GM21723 (cell line): ENCODE measurements at regions not wholly inside any gene's neighbourhood (a gene's known extent, or its start where the extent isn't known, plus 50 kb on each side); places are given as distances from the start of the nearest gene placed in this dataset.

Experiments
- ATAC-seq: cut with Tn5 transposase; IDR thresholded peaks from one replicate; pipeline ENCODE4 v1.9.1; 2021; ENCODE audit warnings: mild to moderate bottlenecking, moderate library complexity; ENCODE audit not compliant: unreplicated experiment

DNA sequence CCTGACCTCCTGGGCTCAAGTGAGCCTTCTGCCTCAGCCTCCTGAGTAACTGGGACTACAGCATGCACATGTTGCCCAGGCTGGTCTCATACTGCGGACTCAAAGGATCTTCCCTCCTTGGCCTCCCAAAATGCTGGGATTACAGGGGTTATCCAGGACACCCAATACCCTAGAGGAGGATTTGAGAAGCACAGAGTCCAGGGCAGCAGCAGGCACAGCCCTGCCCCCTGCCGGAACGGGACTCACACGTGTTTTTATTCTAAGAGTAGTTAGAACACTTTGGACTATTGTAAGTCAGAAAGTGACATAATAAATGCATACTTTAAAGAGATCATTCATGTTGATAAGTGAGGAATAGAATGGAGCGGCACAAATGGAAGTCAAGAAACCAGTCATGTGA, 80.2 kb downstream of the C6orf118 start:
- ATAC-seq, result no peak

GRCh38 chr6:165227644-165228329, 81.6 kb downstream of the C6orf118 start:
- ATAC-seq, result no peak

- ATAC-seq, result no peak
Measured at GRCh38 chr6:165223736-165224135, 85.7 kb downstream of the C6orf118 start.

DNA sequence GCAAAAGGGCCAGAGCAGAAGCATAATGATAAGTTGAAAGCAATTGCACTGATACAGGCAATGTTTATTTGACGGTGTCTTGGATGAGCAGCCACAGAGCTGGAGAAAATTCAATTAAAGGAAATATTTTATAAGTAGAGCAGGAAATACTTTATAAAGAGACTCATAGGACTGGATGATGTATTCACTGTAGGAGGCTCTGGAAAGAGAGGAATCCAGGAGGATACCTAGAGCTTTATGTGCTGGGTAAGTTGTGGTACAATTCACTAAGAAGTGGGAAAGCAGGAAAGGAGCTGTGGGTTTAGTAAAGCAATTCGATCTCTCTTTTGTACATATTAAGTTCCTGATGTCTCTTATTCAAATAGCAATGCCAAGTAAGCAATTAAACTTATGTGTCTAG, 86.3 kb downstream of the C6orf118 start:
- no peak for ATAC-seq

DNA sequence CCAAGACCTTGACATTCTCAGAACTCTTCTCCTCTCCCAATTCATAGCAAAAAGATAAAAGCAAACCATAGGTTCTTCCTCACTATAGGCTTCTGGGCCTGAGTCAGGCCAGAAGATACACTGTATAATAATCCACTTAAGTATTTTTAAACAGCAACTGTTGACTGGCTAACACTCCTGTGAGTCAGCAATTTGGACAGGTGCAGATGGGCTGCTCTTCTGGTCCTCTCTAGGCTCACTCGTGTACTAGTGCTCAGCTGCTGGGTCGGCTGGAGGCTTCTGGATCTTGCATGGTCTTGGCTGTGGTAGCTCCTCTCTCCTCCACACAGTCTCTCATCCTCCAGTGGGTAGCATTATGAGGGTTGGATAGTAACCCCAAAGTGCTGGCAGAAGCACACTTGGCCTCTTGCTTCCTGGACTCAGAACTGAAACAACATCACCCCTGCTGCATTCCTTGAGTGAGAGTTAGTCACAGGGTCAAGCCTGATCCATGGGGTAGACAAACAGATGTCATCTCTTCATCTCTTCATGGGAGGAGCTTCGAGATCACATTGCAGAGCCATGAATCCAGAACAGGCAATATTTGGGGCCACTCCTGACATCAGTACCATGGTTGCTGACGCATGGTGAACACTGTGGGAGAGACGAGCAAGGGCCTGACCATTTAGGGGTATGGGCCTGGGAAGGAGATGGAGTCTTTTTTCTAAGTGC, 86.9 kb downstream of the C6orf118 start:
- ATAC-seq, result no peak

GRCh38 chr6:165220045-165220444, 89.4 kb downstream of the C6orf118 start:
- ATAC-seq, result no peak

GRCh38 chr6:165219629-165220028, 89.8 kb downstream of the C6orf118 start:
- ATAC-seq, result no peak

GRCh38 chr6:165218829-165219228, 90.6 kb downstream of the C6orf118 start:
- no peak for ATAC-seq

DNA sequence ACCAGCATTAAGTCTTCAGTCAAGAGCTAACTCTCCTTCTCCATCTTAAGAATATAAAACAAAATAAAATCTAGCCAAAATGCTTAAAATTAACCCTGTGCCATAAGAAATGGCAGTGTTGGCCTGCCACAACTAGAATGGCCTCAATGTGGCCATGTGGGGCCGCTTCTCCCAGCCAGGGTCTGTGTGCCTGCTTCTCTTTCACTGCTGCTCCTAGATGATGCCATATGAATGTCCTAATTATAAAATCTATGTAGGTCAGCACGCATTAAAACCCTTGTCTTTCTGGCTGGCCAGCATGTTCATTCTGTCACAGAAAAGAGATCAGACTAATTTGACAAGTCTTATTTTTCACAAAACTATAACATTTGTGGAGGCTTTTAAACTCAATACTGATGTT, 102.6 kb downstream of the C6orf118 start:
- ATAC-seq, result no peak

- ATAC-seq, result no peak
Measured at GRCh38 chr6:165205632-165206031, 103.8 kb downstream of the C6orf118 start.

DNA sequence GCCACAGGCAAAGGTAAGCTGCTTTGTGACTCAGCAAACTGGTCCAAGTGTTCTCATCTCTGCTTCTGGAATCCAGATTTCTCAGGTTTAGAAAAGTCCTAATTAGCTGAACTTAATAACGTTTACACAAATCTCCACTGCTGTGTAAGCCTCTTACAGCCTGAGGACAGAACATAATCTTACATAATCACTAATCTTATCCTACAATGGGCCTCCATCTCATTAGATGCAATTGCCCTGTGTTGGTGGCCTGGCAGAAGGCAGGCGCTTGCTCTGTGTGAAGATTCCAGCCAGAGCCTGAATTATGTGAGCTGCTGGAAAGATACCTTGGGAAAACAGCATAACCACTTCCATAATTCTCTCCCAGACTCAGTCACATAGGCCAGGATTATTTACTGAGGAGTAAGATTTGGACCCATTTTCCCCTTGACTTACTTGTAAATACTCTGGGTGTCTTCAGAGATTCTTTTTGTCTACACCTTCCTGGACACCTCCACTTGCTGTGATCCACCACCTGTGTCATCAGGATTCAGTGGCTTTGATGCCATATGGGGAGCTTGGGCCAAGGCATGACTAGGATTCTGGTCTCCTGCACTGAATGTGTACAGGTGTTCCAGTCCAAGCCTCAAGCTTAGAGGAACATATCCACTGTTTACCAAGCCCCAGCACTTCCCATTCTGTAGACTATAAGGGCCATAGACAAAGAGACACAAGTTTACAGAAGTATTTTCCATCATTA, 104.4 kb downstream of the C6orf118 start:
- no peak for ATAC-seq

- no peak for ATAC-seq
Measured at GRCh38 chr6:165200178-165200577, 109.2 kb downstream of the C6orf118 start.

GRCh38 chr6:165191461-165191860, 117.9 kb downstream of the C6orf118 start:
- ATAC-seq, result no peak

GRCh38 chr6:165186441-165187205, 122.8 kb downstream of the C6orf118 start:
- ATAC-seq, result no peak

- no peak for ATAC-seq
Measured at GRCh38 chr6:165186041-165186440, 123.4 kb downstream of the C6orf118 start.

GRCh38 chr6:165184192-165184979, 125.0 kb downstream of the C6orf118 start:
- ATAC-seq, result no peak

- no peak for ATAC-seq
Measured at GRCh38 chr6:165183496-165184140, 125.8 kb downstream of the C6orf118 start.

DNA sequence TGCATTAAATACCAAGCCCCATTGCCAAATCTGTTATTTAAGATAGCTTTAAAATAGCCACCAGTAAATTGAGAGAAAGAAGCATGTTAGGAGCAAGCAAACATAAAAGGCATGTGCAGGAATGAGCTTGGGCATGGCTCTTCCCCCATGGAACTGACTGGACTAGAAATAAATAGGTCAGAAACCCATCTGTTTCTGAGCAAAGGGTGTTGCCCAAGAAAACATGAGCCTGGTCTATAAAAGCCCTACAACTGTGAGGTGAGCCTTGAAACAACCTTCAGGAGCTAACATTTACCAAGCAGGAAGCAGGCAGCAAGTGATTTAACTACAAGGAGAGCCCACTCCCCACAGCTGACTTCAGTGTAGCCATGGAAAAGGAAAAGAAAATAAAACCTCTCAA, 126.3 kb downstream of the C6orf118 start:
- no peak for ATAC-seq

DNA sequence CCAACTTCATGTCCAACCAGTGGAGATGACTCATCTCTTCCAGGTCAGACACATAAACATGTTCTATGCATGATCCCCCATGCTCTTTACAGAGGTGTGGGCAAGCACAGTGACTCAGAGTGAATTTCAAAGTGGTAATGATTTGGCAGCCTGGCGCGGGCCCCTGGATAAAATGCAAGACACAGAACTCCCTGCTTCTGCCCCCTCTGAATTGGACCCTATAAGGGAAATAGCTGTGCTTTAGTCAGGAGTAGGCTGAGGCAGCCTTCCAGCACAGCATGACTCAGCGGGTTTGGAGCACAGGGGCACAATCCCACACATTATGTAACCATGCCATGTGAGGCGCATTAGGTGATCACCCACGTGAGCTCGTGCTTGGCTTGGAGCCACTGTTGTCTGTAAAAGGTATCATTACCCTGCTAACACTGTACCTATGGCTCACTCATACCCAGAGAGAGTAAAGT, 127.4 kb downstream of the C6orf118 start:
- ATAC-seq, result no peak

DNA sequence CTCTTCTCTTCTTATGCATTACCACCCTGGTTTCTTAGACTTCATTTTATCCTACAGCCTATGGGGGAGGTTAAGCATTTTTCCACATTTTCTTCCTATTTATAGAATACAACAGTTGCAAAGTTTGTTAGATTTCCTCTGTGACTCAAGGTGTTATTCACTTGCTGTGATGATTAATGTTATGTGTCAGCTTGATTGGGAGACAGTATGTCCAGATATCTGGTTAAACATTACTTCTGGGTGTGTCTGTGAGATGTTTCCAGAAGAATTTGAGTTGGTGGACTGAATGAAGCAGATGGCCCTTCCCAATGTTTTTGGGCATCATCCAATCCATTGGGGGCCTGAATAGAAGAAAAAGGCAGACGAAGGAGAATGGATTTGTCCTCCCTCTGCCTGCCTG, 131.3 kb downstream of the C6orf118 start:
- no peak for ATAC-seq
